ENCODE measurements at regions not wholly inside any gene's neighbourhood (a gene's known extent, or its start where the extent isn't known, plus 50 kb on each side); places are given as distances from the start of the nearest gene placed in this dataset.

DNA sequence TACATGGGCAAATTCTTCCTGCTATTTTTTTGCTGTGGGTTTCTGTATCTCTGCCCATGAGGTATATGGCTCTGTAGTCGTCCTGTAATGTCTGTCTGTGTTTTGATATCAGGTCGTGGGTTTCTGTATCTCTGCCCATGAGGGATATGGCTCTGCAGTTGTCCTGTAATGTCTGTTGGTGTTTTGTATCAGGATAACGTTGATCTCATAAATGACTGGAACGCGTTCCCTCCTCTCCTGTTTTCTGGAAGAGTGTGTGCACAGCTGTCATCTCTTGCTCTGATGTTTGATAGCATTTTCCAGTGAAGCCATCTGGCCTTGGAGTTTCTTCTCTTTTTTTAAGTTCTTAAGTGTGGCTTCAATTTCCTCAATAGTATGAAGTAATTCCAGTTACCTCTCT lies 57.2 kb downstream of the SOX1 start:
- intact Hi-C loops (cut with DNase I) = no loop called here
- no peak for ATAC-seq

DNA sequence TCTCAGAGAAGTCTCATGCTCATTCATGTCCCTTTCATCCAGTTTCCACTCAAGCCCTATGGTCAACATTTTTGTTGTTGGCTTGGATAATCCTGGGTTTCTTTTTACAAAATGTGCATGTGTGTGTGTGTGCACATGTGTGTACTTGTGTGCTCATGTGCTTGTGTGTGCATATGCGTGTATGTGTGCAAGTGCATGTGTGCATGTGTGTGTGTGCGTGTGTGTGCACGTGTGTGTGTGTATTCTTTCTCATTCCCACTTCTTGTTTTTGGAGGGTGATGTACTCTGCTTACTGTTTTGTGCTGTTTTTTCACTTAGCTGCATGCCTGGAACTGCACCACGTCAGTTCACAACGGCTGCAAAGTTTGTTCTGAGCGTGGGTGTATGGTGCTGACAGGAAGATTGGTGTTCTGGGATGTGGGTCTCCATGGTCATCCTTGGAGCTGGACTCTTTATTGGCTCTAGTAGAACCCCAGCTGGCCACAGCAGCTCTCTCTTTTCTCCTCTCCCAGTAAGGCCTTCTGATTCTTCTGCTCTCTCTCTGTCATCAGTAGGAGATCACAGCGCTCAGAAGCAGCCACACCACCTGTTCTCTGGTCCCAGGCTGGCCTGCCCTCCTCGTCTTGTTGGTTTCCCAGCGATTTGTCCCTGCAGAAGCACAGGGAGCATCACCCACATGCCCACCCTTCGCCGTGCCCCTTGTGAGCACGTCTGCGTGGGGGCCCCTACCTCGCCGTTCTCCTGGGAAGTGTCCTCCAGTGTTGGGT lies 60.8 kb downstream of the SOX1 start:
- intact Hi-C loops (cut with DNase I) = no loop called here
- no peak for ATAC-seq
- DNase-seq (ENCODE audit: low spot score) = no peak

More for the DNA sequence above, 57.2 kb downstream of the SOX1 start:
- DNase-seq (ENCODE audit: low spot score) = no peak

DNA sequence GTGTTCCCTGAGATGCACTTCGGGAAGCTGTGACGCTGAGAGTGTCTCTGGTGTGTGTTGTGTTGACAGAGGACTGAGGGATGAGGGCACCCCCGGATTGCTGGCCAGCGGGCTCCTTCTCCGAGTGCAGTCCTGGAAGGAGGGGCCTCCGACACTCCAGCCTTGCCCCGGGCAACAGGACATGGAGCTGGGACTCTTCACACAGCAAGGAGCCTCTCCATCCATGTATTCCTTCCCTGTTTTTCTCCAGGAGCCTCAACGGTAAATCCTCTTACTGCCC lies 61.3 kb downstream of the SOX1 start:
- no peak for ATAC-seq

DNA sequence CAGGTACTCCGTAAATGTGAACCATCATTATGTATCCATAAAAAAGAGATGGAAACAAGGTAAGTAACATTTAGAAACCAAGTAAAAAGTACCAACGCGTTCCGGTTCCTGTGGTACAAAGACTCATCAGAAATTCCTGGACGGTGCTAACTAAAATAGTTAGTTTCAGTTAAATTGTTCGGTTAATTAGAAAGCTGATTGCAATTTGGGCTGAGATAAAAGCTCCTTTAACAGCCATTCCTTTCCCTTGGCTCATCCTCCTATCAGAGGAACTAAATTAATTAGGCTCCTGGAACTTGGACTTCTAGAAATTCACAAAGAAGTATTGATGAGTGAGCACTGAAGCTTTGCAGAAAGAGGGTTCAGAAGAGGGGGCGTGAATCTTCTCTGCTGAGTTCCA lies 63.5 kb downstream of the SOX1 start:
- ATAC-seq = no peak
- intact Hi-C loops (cut with DNase I) = no loop called here
- DNase-seq (ENCODE audit: low spot score) = no peak

More for the DNA sequence above, 61.3 kb downstream of the SOX1 start:
- intact Hi-C loops (cut with DNase I) = no loop called here
- no peak for DNase-seq (ENCODE audit: low spot score)

DNA sequence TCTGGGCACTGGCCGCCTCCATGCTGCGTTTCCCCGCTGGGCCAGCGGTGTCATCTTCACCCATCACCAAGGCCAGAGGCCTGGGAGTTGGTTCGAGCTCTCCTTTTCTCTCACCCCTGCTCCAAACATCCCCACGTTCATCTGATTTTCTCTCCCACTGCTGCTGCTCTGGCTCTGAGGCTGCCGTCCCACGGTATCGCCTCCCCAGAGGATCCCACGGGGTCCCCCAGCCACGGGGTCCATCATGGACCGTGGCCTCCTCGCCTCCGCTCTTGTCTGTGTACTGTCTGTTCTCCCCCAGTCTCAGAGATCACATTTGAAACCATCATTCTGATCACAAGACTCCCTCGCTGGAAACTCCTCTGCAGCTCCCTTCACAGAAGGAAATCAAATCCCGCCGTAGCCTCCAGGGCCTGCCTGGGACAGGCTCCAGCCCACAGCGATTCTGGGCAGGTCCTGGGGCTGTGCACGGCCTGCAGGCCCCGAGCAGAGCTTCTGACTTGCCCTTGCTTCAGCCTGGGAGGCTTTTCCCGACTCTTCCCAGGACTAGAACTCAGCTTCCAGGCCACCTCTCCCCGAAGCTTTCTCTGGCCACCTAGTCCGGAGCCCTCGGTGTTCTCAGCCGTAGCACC lies 64.2 kb downstream of the SOX1 start:
- intact Hi-C loops (cut with DNase I) = no loop called here
- DNase-seq (ENCODE audit: low spot score) = no peak
- ATAC-seq = no peak

DNA sequence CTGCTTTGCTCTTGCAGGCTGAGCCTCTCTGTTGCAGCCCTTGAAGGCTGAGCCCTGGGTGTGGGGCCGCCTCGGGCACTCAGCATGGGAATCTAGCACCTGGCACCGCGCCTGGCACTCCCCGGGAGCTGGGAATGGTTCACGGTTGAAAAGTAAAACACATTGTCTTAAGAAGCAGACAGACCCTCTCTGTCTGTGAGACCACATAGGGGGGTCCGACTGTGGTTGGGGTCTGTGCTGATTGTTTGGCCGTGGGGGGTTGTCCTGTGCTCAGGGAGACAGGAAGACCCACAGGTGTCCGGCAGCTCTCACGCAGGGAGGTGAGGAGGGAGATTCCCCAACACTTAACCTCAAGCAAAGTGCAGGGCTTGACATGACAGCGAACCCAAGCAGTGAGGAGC lies 64.8 kb downstream of the SOX1 start:
- DNase-seq (ENCODE audit: low spot score) = no peak
- intact Hi-C loops (cut with DNase I) = no loop called here
- ATAC-seq = no peak

DNA sequence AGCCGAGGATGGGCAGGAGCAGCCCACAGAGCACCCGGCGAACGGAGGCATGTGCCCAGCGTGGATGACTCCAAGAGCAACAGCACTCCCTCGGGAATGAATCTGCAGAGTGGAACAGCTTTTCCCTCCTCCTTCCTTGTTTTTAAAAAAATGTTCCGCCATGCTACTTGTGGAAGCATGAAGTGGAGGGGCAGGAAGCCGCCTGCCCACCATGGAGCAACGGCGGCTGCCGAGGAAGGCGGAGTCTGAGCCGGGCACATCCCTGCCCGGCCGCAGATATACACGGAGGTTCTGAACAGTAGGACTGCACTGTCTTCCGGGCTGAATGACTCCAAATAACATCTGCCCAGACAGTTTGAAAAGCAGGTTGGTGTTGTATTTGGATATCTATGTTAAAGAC lies 65.2 kb downstream of the SOX1 start:
- DNase-seq (ENCODE audit: low spot score) (no peak), ATAC-seq (no peak)
- intact Hi-C loops (cut with DNase I) = no loop called here

DNA sequence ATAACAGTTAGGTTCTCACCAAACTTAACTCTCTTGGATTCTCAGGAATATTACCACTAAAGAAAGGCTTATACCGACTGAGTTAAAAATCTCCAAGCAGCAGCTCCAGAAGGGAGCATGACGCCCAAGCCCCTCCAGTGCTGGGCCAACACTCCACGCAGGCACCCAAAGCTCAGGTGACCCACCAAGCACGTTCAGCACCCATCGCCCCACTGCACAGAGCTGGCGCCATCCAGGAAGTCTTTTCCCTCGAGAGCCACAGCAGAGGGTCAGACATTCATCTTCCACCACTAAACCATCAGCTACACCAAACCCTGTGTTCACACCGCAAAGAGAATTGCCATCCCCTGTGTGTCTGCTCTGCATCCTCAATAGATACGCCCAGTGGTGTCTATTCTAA lies 65.7 kb downstream of the SOX1 start:
- intact Hi-C loops (cut with DNase I) = no loop called here
- DNase-seq (ENCODE audit: low spot score) = no peak
- no peak for ATAC-seq

DNA sequence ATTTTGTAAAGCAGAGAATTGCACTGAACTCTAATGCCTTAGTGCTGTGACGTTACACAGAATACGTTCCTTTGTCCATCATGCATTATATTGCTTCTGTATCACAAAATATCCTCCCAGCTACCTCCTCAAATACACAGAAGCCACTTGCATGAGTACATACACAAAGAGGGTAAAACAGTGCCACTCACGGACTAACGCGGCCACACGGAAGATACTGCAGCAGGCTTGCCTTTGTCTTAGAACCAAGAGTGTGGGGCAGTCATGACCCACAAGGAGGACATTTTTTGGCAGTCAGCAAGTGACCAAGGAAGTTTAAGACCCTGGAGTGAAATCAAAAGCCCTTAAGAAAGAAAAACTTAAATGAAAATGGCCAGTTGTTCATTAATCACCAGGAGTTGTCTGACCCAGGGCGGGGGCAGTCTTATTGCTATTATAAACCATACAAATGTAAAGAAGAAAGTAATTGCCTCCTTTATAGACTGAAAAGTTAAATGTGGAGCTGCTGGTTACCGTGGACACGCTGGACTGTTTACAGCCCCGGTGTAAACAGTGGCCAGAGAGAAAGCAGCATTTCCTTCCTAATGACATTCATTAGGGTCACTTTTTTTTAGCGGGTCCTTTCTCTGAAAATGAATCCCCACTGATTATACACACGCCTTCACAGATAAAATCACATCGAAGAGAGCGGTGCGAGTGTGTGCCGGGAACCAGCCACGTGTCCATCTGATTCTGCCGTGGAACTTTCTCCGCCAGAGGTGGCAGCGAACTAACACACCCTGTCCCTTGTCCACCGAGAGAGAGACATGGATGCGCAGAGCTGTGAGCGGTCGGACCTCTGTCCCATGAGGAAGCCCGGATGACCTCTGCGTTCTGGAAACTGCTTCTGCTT lies 66.8 kb downstream of the SOX1 start:
- intact Hi-C loops (cut with DNase I) = no loop called here
- ATAC-seq (no peak), DNase-seq (ENCODE audit: low spot score) (no peak)

DNA sequence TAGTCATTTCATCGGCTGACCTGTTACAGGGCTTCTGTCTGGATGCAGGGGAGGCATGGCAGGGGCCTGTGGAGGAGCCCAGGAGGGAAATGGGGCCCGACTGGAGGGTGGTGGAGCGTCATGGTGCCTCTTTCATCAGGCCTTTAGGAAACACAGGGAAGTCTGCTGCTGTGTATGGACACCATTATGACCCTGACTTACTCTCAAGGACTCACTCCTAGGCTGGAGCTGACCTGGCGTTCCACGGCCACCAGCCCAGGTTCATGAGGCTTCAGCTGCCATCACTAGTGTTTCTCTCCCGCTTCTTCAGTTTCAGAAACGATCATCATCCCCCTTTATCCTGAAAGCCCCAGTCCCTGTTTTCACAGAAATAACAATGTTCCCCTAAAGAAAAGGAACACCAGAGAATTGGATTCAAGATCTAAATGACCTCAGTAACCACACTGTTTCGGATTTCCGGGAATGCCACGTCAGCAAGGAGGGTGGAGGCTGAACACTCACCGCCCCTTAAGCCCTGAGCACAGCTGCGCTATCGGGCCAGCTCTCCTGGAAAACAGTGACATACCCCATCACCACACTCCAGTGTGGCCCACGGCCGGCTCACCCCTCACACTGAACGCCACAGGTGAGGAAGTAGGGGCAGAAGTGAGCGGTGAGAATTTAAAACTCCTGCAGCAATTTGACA lies 67.6 kb downstream of the SOX1 start:
- ATAC-seq = no peak
- DNase-seq (ENCODE audit: low spot score) = no peak
- intact Hi-C loops (cut with DNase I) = no loop called here

DNA sequence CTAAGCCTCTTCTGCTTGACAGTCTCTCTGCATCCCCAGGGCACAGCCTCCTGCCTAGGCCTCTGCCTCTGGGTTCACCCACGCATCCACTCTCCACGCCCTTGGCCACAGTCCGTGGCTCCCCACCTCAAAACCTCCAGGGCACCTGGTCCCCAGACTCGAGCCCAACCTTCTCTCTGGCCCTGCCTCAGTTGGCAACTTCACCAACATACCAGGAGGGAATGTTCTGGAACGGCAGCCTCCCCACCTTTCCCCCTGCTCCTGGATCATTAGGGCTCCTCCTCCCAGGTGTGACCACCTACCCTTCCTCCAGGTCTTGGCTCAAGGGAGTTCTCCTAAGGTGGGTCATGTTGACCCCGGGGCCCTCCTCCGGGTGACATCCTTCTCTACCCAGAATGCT lies 69.1 kb downstream of the SOX1 start:
- DNase-seq (ENCODE audit: low spot score) = no peak

DNA sequence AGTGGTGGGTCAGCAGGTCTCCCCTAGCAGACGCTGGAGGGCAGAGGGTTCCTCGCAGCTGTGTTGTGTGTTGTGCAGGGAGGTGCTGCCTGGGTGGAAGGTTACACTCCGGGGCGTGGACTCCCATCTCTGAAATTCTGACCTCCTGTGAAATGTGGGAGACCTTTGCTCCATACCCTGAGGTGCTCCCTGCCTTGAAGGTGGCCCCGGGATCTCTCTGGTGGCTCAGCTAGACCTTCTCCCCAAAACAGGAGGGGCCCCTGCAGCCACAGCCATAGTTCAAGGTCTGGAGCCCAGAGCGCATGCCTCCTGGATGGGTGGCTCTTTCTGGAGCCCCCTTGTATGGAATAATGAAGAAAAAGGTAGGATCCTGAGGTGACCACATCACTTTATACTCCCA lies 70.2 kb downstream of the SOX1 start:
- no peak for ATAC-seq
- DNase-seq (ENCODE audit: low spot score) = no peak
- intact Hi-C loops (cut with DNase I) = no loop called here

More for the DNA sequence above, 69.1 kb downstream of the SOX1 start:
- intact Hi-C loops (cut with DNase I) = no loop called here
- no peak for ATAC-seq

DNA sequence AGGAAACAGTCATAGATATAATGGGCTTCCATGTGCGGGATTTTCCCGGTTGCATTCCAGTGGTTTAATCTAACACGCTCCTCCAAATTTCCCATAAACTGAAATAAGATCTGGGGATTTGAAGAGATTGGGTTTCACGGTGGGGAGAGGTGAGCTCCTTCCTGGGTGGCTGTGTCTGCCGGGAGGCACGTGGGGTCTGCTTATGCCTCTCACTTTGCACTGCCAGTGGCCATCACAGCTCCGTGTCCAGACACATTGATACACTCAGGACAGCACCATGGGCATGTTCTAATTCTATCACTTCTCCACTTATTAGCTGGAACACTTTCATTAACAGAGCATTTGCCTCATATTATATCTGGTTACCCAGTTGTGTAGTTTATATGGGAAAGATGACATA lies 73.4 kb downstream of the SOX1 start:
- ATAC-seq = no peak

DNA sequence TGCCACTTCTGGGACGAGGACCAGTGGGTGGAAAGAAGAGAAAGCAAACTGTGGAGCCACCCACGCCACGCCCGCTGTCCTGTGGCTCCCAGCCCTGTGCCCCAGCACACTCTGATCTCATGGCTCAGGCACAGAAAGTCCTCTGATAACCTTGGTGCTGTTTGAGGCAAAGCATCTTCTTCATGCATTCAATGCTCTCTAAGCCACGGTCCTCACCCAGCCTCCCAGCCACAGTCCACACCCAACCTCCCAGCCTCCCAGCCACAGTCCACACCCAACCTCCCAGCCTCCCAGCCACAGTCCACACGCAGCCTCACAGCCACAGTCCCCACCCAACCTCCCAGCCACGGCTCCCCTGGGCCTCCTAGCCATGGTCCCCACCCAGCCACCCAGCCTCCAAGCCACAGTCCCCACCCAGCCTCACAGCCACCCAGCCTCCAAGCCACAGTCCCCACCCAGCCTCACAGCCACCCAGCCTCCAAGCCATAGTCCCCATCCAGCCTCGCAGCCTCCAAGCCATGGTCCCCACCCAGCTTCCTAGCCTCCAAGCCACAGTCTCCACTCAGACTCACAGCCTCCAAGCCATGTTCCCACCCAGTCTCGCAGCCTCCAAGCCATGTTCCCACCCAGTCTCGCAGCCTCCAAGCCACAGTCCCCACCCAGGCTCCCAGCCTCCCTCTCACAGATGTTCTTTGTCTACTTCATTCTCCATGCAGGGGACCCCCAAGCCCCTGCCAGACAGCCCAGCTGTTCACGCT lies 74.9 kb downstream of the SOX1 start:
- ATAC-seq (no peak), DNase-seq (ENCODE audit: low spot score) (no peak)
- intact Hi-C loops (cut with DNase I) = no loop called here

More for the DNA sequence above, 73.4 kb downstream of the SOX1 start:
- intact Hi-C loops (cut with DNase I) = no loop called here
- no peak for DNase-seq (ENCODE audit: low spot score)

DNA sequence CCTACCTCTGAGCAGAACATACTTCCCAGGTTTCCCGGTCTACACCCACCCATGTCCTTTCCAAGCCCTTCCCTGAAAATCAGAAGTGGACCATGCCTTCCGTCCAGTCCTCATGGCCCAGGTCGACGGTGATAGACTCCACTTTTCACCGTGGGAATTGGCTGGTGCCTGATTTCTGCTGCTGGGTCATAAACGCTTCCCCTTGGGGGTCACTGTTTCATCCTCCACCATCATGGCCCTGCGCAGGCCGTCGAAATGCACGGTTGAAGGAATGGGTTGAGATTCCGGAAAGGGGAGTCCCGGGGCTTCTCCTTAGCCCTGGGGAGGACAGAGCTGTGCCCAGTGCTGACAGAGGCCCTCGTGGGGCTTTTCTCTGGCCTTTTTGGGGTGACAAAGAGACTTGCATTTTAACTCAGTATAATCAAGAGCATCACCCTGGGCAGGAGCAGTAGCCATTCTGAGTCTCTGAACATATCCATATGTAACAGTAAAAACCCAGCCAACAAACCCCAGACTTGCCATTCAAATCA lies 75.5 kb downstream of the SOX1 start:
- no peak for DNase-seq (ENCODE audit: low spot score)
- intact Hi-C loops (cut with DNase I) = no loop called here

DNA sequence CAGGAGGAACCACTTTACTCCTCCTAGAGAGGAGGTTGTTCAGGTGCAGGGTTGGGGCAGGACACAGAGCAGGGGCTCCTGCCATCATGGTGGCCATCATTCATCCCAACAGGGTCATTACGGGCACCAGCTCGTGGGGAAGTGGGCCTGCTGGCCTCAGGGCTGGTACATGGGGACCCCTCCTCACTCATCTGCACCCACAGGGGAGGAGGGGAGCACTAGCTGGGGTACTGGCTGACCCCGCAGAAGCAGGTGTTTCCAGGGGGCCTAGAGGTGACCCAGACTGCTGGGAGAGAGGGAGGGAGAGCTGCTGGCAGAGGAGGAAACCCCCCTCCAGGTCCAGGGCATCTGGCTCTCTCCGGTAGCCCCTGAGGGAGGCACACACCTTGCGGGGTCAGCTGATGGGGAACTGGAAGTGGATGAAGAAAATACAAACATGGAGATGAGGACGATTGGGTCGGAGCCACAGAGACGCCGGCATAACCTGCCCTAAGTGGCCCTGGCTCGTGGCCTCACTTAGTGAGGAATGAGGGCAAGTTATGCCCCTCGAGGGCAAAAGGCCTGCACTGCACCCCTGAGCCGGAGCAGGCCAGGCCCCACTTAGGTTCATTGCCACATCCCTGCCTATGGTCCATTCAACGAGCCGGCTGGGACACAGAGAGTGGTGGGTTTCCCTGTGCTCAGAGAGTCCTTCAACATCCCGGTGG lies 76.2 kb downstream of the SOX1 start:
- intact Hi-C loops (cut with DNase I) = no loop called here
- DNase-seq (ENCODE audit: low spot score) = no peak
- no peak for ATAC-seq

More for the DNA sequence above, 75.5 kb downstream of the SOX1 start:
- ATAC-seq = no peak

DNA sequence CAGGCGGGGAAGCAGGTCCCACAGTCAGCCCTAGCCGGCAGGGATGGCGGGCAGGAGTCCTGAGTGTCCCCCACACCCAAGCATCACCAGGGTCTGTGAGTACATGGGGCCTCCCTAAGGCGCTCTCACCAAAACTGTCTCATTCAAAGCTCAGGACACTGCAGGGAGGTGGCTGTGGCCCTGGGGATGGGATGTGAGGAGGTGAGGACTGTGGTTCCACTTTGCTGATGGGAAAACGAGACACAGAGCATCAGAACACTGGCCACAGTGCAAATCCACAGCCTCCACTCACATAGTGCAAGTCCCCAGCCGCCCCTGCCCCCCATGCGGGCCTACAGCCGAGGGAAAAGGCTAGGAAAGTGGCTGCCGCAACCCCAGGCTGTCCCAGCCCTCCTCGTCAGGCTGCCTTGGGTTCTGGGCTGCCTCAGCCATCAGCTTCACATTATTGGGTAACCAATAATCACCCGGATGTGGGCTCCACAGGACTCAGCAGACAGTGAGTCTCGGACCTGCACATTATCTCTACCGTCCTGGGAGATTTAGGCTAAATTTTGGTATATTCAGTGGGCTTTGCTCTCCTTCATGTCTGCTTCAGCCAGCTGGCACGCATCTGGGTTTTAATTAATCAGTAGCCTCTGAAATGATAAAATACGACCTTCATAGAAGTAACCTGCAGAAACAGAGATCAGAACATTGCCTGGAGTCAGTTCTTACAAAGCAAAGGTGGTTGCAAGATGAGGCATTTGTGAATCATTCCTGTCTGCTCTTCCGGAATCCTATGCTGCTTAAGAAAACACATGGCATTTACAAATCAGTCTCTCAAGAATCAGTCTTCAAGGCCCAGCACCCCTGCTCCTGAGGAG lies 77.0 kb downstream of the SOX1 start:
- ATAC-seq (no peak), DNase-seq (ENCODE audit: low spot score) (no peak)
- intact Hi-C loops (cut with DNase I) = no loop called here

All from sciatic nerve (tissue), 2 donors.